GM12874 (cell line): ENCODE measurements at regions not wholly inside any gene's neighbourhood (a gene's known extent, or its start where the extent isn't known, plus 50 kb on each side); places are given as distances from the start of the nearest gene placed in this dataset.

Source experiments
- CTCF ChIP-seq: IDR thresholded peaks from 2 replicates; pipeline ENCODE4 v1.5.1; 2011; ENCODE audit warnings: low read depth, mild to moderate bottlenecking, control low read depth, low read length, moderate library complexity; ENCODE audit not compliant: insufficient read depth

- TF ChIP-seq CTCF, result no peak
Measured at GRCh38 chr5:99795031-99795430, 740.1 kb upstream of the FAM174A start.

GRCh38 chr5:99788482-99788881 is 746.7 kb upstream of the FAM174A start:
- TF ChIP-seq CTCF, result no peak

GRCh38 chr5:99775189-99775588 is 760.0 kb upstream of the FAM174A start:
- no peak for TF ChIP-seq CTCF

GRCh38 chr5:99773290-99773689 is 761.9 kb upstream of the FAM174A start:
- no peak for TF ChIP-seq CTCF

- TF ChIP-seq CTCF, result no peak
Measured at GRCh38 chr5:99771296-99771695, 763.9 kb upstream of the FAM174A start.

- no peak for TF ChIP-seq CTCF
Measured at GRCh38 chr5:99765011-99765410, 770.2 kb upstream of the FAM174A start.

- TF ChIP-seq CTCF, result 0 out of 2 replicates have a peak, but pooled peaks have one; percentile 6
Measured at GRCh38 chr5:99763021-99763774, 772.0 kb upstream of the FAM174A start.
